B cell (primary cell): ENCODE measurements at regions not wholly inside any gene's neighbourhood (a gene's known extent, or its start where the extent isn't known, plus 50 kb on each side); places are given as distances from the start of the nearest gene placed in this dataset.

ENCODE experiments used
- ATAC-seq: fragments of 200-7000 bp; cut with Tn5 transposase; one replicate; pipeline ENCODE4 v1.10.0; 2021; ENCODE audit warnings: low read depth, mild to moderate bottlenecking, moderate number of reproducible peaks, moderate library complexity
- CTCF ChIA-PET: fragments of 350-600 bp; sonication (Branson Sonifier 250); formaldehyde crosslinking; loops from one replicate; lab custom pipeline; 2021; ENCODE audit warnings: antibody characterized with exemption, inconsistent platforms; lab: Charles Lee
- POLR2A ChIA-PET: fragments of 350-600 bp; sonication (Branson Sonifier 250); formaldehyde crosslinking; loops from one replicate; lab custom pipeline; 2021; ENCODE audit warnings: antibody characterized with exemption; lab: Charles Lee
- DNase-seq: peaks from one replicate; pipeline ENCODE4 v3.0.0; 2013
- H2AFZ ChIP-seq: 2 replicates; pipeline ENCODE4 v1.6.1; 2012; ENCODE audit warnings: mild to moderate bottlenecking, low read depth, low read length; ENCODE audit not compliant: insufficient read depth, poor library complexity, severe bottlenecking
- H3K27ac ChIP-seq, 2 donors: 1 replicate in 1 of 2; 2 replicates in 1 of 2; pipeline ENCODE4 v1.5.1; 2012 to 2013; ENCODE audit warnings: low read length in 2 of 2, mild to moderate bottlenecking in 2 of 2, moderate library complexity in 1 of 2
- H3K27me3 ChIP-seq, 4 experiments: fragments of 200-600 bp in 1 of 4; sonication (generic) in 1 of 4; replicated peaks in 1 of 4; 1 replicate in 2 of 4; 2 replicates in 2 of 4; pipeline versions ENCODE4 v1.6.1 to v1.7.0; 2013 to 2016; ENCODE audit warnings: low read length in 3 of 4, mild to moderate bottlenecking in 2 of 4, mixed read lengths in 1 of 4, moderate library complexity in 1 of 4; ENCODE audit not compliant: insufficient read depth in 4 of 4, control insufficient read depth in 3 of 4; ENCODE audit errors: control extremely low read depth in 1 of 4
- H3K36me3 ChIP-seq, 2 experiments: replicated peaks in 1 of 2; 1 replicate in 1 of 2; 2 replicates in 1 of 2; pipeline versions ENCODE4 v1.6.1 to v1.7.1; 2013; ENCODE audit warnings: low read length in 1 of 2; ENCODE audit not compliant: insufficient read depth in 2 of 2, control insufficient read depth in 1 of 2; ENCODE audit errors: control extremely low read depth in 1 of 2, extremely low read depth in 1 of 2
- H3K4me1 ChIP-seq, 2 donors: fragments of 200-600 bp in 1 of 2; sonication (generic) in 1 of 2; 1 replicate in 1 of 2; 2 replicates in 1 of 2; pipeline versions ENCODE4 v1.5.1 to v1.6.1; 2013 to 2017; ENCODE audit warnings: low read length in 2 of 2; ENCODE audit not compliant: control insufficient read depth in 2 of 2, insufficient read depth in 2 of 2
- H3K4me2 ChIP-seq: replicated peaks from 2 replicates; pipeline ENCODE3; 2012; ENCODE audit warnings: mild to moderate bottlenecking, low read depth, low read length; ENCODE audit not compliant: poor library complexity, severe bottlenecking
- H3K4me3 ChIP-seq, 5 experiments: fragments of 200-600 bp in 1 of 5; sonication (generic) in 1 of 5; 1 replicate in 3 of 5; 2 replicates in 2 of 5; pipeline versions ENCODE4 v1.5.1 to v1.7.0; 2011 to 2016; ENCODE audit warnings: low read length in 4 of 5, mild to moderate bottlenecking in 4 of 5, low read depth in 2 of 5, control low read depth in 1 of 5, moderate library complexity in 1 of 5; ENCODE audit not compliant: insufficient read depth in 1 of 5; ENCODE audit errors: control extremely low read depth in 1 of 5, extremely low read depth in 1 of 5
- H3K79me2 ChIP-seq: fragments of 200-600 bp; sonication (generic); one replicate; pipeline ENCODE4 v1.6.0; 2016; ENCODE audit warnings: low read length; ENCODE audit not compliant: control insufficient read depth, insufficient read depth
- H3K9ac ChIP-seq: fragments of 200-600 bp; sonication (generic); 2 replicates; pipeline ENCODE4 v1.6.1; 2017; ENCODE audit warnings: mild to moderate bottlenecking, low read length, moderate library complexity
- H3K9me3 ChIP-seq, 3 donors: one replicate each; pipeline versions ENCODE4 v1.6.1 to v1.7.1; 2013; ENCODE audit warnings: low read length in 2 of 3; ENCODE audit not compliant: control insufficient read depth in 2 of 3, insufficient read depth in 1 of 3; ENCODE audit errors: control extremely low read depth in 1 of 3
- H4K20me1 ChIP-seq: 2 replicates; pipeline ENCODE4 v1.6.0; 2012; ENCODE audit warnings: mild to moderate bottlenecking, low read length; ENCODE audit not compliant: insufficient read depth, control insufficient read depth, poor library complexity, severe bottlenecking
- H3K27ac Mint-ChIP-seq: one replicate; pipeline ENCODE4 v1.8.0; 2021; ENCODE audit warnings: mixed read lengths
- H3K27me3 Mint-ChIP-seq: one replicate; pipeline ENCODE4 v1.8.0; 2021; ENCODE audit warnings: mixed read lengths
- H3K4me1 Mint-ChIP-seq: one replicate; pipeline ENCODE4 v1.8.0; 2021; ENCODE audit warnings: mixed read lengths
- H3K4me3 Mint-ChIP-seq: one replicate; pipeline ENCODE4 v1.8.0; 2021; ENCODE audit warnings: mixed read lengths
- H3K9me3 Mint-ChIP-seq: one replicate; pipeline ENCODE4 v1.8.0; 2022; ENCODE audit warnings: mixed read lengths; ENCODE audit not compliant: insufficient read depth
- EZH2 ChIP-seq: IDR thresholded peaks from 2 replicates; pipeline ENCODE4 v1.6.1; 2012; ENCODE audit warnings: borderline replicate concordance, low read depth, mild to moderate bottlenecking, moderate library complexity, low read length; ENCODE audit not compliant: insufficient read depth, poor library complexity, severe bottlenecking
- WGBS: methylation state at CpG from one replicate; pipeline ENCODE4 v1.1.5; 2013; ENCODE audit warnings: missing lambda C conversion rate; ENCODE audit not compliant: insufficient coverage; 5-methylcytosine and 5-hydroxymethylcytosine counted together
- intact Hi-C: fragments of 100-400 bp; cut with micrococcal nuclease; formaldehyde crosslinking; loops from one replicate; pipeline ENCODE4 v1.10.0; 2022
- TF ChIP-seq, protein P1 (sequence below): fragments of 200-600 bp; IDR thresholded peaks from one replicate; pipeline ENCODE4 v1.8.0; 2022; ENCODE audit warnings: antibody characterized with exemption, mild to moderate bottlenecking

DNA sequence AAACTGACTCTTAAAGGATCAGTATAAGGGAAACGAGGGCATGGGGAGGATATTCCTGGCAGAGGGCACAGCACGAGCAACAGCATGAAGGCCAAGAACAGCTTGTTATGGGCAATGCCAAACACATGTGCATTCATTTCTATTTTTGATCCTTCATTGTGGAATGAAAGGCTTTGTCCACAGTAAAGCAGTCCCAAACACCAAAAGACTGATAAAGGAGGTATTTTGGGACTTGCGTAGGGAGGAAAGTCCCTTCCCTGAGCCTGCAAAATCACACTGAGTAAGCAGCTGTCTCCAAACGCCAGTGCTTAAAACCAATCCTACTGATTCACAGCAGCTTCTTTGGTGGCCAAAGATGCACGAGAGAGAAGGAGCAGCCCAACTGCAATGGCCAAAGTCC lies 138.2 kb downstream of the UNC5CL start:
- intact Hi-C loops: no loop called here
- H3K4me3 Mint-ChIP-seq: no peak overlapping the region
- CTCF ChIA-PET: no interaction called here
- H3K4me1 ChIP-seq: no peaks in the 10 kb centered on the region
- H3K4me3 ChIP-seq: no peak overlapping the region
- H3K9me3 Mint-ChIP-seq: no peaks in the 10 kb centered on the region
- DNase-seq: no peak
- H3K79me2 ChIP-seq: no peaks in the 10 kb centered on the region
- no peak overlapping the region for H3K27ac ChIP-seq
- peaks cover 0 to 6% (median 1%) of the 10 kb centered on the region in 4 experiments for H3K27me3 ChIP-seq
- 100% methylated on average over 1 of the region's 5 CpGs for WGBS
- H2AFZ ChIP-seq: no peak overlapping the region
- no peak overlapping the region for H3K27ac Mint-ChIP-seq
- POLR2A ChIA-PET: no interaction called here
- TF ChIP-seq EZH2: no peak
- H3K4me2 ChIP-seq: no peak overlapping the region
- no peaks in the 10 kb centered on the region for H3K4me1 Mint-ChIP-seq
- no peaks in the 10 kb centered on the region for H4K20me1 ChIP-seq
- no peaks in the 10 kb centered on the region for H3K36me3 ChIP-seq
- H3K9ac ChIP-seq: no peak overlapping the region
- H3K9me3 ChIP-seq: no peaks in the 10 kb centered on the region
- H3K27me3 Mint-ChIP-seq: peaks cover 24% of the 10 kb centered on the region
- no peak for ATAC-seq

DNA sequence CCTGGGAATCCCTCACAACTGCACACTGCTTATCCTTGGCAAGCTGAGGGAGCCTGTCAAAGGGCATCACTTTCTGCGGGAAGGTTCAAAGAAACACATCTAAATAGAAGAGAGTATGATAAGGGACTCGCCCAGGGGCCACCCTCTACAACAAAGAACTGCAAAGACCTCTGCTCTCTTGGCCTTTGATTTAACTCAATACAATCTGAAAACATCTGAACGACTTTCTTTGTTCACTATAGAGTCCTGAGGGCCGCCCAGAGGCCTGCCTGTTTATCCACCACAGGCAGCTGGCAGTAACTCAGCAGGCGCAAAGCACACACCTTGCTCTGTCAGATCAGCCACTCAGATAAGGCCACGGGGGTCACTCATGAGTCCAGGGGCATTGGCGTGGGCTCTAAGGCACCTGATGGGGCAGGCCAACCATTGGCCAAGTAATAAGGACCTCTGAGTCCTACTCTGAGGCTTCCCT lies 139.3 kb downstream of the UNC5CL start:
- CTCF ChIA-PET: no interaction called here
- DNase-seq: no peak

More for the DNA sequence above, 139.3 kb downstream of the UNC5CL start:
- Mint-ChIP-seq H3K27ac (no peak overlapping the region), H3K4me1 (no peaks in the 10 kb centered on the region), H3K27me3 (peaks cover 16% of the 10 kb centered on the region), H3K4me3 (no peak overlapping the region), H3K9me3 (no peaks in the 10 kb centered on the region)
- ATAC-seq: no peak
- no peaks in the 10 kb centered on the region for H3K9me3 ChIP-seq
- POLR2A ChIA-PET: no interaction called here
- TF ChIP-seq EZH2: no peak
- TF ChIP-seq, protein P1, sequence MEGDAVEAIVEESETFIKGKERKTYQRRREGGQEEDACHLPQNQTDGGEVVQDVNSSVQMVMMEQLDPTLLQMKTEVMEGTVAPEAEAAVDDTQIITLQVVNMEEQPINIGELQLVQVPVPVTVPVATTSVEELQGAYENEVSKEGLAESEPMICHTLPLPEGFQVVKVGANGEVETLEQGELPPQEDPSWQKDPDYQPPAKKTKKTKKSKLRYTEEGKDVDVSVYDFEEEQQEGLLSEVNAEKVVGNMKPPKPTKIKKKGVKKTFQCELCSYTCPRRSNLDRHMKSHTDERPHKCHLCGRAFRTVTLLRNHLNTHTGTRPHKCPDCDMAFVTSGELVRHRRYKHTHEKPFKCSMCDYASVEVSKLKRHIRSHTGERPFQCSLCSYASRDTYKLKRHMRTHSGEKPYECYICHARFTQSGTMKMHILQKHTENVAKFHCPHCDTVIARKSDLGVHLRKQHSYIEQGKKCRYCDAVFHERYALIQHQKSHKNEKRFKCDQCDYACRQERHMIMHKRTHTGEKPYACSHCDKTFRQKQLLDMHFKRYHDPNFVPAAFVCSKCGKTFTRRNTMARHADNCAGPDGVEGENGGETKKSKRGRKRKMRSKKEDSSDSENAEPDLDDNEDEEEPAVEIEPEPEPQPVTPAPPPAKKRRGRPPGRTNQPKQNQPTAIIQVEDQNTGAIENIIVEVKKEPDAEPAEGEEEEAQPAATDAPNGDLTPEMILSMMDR: no peak
- no peaks in the 10 kb centered on the region for H3K4me1 ChIP-seq
- no peak overlapping the region for H3K27ac ChIP-seq
- 78% methylated on average over 7 of the region's 7 CpGs for WGBS
- no peaks in the 10 kb centered on the region for H3K79me2 ChIP-seq
- H4K20me1 ChIP-seq: no peaks in the 10 kb centered on the region
- no peak overlapping the region for H2AFZ ChIP-seq
- no peaks in the 10 kb centered on the region for H3K36me3 ChIP-seq
- H3K4me3 ChIP-seq: no peak overlapping the region
- H3K27me3 ChIP-seq: peaks cover 0 to 6% (median 1%) of the 10 kb centered on the region in 4 experiments
- H3K9ac ChIP-seq: no peak overlapping the region
- no peak overlapping the region for H3K4me2 ChIP-seq
- intact Hi-C loops: no loop called here
